Inflammatory macrophage treated with lipopolysaccharide for 4 hours (primary cell): ENCODE measurements at regions not wholly inside any gene's neighbourhood (a gene's known extent, or its start where the extent isn't known, plus 50 kb on each side); places are given as distances from the start of the nearest gene placed in this dataset.
"Not testable (repeated sequence)": the region's sequence is repeated elsewhere in the genome, so short reads cannot be mapped to it uniquely, and the experiment has no call there.

Experiments used
- DNase-seq: peaks from one replicate; pipeline ENCODE4 v3.0.0-alpha.2; 2020

DNA sequence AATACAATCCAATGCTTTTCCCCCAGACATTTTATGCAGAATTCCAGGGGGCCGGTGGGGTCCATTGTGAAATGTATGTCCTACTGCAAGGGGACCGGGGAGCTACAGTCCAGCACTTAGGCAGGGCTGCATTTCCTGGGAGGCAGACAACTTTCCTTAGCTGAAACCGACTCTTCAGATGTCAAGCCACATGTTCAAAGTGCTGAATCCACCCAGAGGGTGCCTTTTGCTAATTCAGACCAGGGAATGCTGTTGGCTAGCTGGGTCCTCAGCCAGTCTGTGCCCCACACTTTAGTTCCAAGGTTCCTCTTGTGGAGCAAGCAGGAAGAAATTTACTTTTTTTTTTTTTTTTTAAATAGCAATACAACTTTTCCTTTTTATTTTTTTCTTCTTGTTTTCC lies 219.5 kb upstream of the LRTM1 start:
- DNase-seq = no peak

DNA sequence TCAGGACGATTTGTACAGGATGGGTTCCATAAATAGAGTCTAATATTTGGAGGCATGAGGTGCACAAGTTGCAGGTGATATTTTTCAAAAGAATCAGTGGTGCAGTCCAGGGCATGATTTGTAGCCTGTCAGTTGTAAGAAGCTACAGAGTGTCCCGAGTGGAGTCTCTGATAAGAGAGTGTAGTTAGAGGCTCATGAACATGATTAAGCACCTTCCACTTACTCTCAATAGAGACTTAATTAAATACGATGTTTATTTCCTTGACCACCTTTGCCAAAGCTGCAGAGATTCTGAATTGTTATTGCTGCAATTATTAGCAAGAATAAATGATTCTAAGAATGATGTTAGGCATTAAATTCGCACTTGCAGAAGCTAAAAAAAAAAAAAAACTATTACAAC lies 218.4 kb upstream of the LRTM1 start:
- DNase-seq = no peak

DNA sequence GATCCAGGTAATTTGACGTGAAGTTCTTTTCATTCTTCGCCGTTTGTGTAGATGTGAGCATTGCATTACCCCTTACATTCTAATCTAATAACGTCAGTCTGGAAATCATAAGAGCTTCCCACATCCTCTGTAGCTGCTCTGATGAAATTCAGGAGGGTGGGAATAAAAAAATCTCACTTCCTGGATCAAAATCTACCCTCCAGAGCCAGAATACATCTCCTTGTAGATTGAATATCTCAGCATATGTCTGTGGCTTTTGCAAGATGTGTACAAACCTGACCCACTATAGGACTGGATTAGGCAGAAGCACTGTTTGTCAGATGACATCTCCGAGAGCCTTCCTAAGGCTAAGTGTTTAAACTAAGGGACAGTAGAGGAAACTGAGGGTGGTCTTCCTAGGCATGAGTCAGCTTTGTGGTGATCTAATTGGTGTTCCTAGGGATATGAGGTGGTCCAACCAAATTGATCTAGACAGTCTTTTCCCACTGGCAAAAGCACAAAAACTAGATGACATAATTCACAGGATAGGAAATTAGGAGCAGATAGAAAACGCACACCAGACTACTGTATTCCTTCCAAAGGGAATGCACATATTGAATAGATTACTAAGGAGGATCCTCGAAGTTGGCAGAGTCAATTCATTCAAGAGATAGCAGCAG lies 216.3 kb upstream of the LRTM1 start:
- no peak for DNase-seq

DNA sequence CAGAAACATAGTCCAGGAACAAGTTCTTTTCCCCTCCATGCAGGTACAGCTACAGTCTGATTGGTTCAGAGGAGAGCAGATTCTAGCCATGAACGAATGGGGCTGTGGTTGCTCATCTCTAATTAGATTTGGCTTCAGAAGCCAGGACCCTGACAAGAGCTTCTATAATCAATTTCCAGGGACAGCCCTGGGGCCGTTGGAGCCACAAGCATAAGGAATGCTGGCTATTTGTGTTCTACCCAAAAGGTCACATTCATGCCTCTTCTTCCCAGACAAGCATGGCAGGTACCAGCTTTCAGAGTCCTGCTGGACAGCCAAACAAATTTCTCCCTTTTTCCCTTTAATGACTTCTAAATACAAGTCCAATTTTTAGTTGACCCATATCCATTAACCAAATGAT lies 215.5 kb upstream of the LRTM1 start:
- DNase-seq = no peak

DNA sequence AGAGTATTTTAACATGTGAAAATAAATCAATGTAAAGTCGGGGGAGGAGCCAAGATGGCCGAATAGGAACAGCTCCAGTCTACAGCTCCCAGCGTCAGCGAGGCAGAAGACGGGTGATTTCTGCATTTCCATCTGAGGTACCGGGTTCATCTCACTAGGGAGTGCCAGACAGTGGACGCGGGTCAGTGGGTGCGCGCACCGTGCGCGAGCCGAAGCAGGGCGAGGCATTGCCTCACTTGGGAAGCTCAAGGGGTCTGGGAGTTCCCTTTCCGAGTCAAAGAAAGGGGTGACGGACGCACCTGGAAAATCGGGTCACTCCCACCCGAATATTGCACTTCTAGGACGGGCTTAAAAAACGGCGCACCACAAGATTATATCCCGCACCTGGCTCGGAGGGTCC lies 208.4 kb upstream of the LRTM1 start:
- not testable (repeated sequence) for DNase-seq

DNA sequence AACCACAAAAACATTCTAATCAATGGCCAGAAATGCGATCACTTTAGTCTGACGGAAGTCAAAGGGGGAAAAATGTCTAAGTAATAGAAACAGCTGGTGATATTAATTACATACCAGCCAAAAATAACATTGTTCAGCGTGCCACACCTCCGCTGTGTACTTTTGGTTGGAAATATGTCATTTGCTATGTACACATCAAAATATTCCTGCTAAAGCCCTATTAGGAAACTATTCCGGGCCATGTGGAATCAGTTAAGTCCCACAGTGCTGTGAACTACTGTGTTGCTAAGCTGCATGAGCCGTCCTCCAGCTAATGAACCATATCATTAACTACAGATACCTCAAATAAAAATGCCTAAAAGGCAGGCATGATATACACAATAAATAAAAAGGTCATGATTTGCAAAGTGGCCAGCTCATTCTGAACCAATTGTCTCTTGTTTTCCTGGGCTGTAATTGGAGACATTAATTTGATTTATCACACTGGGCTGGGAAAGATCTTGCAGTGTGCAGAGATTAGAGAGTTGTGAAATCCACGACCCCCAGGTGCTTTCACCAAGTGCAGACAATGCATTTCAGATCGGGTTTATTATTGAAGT lies 200.5 kb upstream of the LRTM1 start:
- no peak for DNase-seq

DNA sequence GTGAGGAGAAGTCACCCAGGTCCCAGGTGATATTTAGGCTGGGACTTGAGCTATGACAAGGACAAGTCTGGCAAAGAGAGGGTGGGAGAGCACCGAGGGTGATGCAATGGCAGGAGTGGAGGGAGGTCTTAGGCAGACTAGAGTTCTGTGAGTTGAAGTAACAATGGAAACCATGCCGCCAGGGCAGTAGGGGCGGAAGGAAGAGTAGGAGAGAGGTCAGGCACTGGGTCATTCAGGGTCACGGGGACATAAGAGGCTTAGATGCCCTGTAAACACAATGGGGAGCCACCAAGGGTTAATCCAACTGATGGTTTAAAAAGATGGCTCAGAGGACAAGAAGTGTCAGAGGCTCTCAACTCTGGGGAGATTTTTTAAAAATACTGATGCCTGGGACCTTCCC lies 199.7 kb upstream of the LRTM1 start:
- no peak for DNase-seq

DNA sequence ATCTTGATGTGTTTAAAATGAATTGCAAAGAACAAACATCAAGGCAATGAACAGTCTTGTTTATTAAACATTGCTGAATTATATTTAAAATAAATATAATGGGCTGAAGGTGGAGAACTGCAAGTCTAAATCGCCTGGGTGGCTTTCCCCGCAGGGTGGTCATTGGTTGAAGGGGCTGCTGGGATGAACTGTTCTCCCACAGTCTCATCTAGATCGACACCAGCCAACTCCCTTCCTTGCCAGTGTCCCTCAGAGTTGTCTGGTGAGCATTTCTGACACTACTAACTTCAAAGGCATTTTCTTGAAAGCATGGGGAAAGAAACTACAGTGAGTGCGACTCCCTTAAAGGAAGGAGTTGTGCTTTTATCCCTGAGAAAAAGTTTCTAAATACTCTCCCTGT lies 196.5 kb upstream of the LRTM1 start:
- DNase-seq = no peak
